Stimulated activated CD8-positive, alpha-beta memory T cell treated with anti-CD3 and anti-CD28 coated beads, Interleukin-4, amount 100 ng/mL, for 48 hours (primary cell): ENCODE measurements at regions not wholly inside any gene's neighbourhood (a gene's known extent, or its start where the extent isn't known, plus 50 kb on each side); places are given as distances from the start of the nearest gene placed in this dataset.
A peak's percentile ranks its signal among the peaks of the same experiment; 100 is the strongest.

Experiments
- DNase-seq: peaks from one replicate; pipeline ENCODE4 v3.0.0-alpha.2; 2020

- no peak for DNase-seq
Observed at GRCh38 chr1:23639460-23640095, 52.0 kb upstream of the RPL11 start.

DNA sequence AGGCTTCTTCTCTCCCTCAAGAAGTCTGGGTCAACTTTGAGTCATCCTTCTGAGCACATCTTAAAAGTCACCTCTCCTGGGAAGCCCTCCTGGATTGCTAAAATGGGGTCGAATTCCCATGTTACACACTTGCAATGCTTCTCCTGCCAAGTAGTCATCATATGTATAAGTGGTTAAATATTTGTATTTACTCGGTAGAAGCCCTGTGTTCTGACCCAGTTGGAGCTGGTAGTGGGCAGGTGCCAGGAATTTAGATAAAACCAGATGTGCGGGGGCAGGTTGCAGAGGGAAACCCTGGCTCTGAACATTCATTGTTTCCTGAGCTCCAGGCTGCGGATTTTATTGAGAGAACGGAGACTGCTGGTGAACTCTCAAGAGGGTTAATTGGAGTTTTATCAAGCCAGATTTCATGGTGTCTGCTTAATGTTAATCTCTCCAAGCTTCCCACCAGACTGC is 52.8 kb upstream of the RPL11 start:
- no peak for DNase-seq

- DNase-seq = no peak
Observed at GRCh38 chr1:23638188-23638619, 53.4 kb upstream of the RPL11 start.

GRCh38 chr1:23636009-23636408 is 55.6 kb upstream of the RPL11 start:
- DNase-seq = no peak

- peak; percentile 64 for DNase-seq
Observed at GRCh38 chr1:23634840-23635651, 56.6 kb upstream of the RPL11 start.

GRCh38 chr1:23634518-23634839 is 57.1 kb upstream of the RPL11 start:
- DNase-seq = no peak

GRCh38 chr1:23632479-23633160 is 59.0 kb upstream of the RPL11 start:
- DNase-seq = no peak

- no peak for DNase-seq
Observed at GRCh38 chr1:23629708-23630290, 61.8 kb upstream of the RPL11 start.

GRCh38 chr1:23628951-23629387 is 62.6 kb upstream of the RPL11 start:
- DNase-seq = no peak

DNA sequence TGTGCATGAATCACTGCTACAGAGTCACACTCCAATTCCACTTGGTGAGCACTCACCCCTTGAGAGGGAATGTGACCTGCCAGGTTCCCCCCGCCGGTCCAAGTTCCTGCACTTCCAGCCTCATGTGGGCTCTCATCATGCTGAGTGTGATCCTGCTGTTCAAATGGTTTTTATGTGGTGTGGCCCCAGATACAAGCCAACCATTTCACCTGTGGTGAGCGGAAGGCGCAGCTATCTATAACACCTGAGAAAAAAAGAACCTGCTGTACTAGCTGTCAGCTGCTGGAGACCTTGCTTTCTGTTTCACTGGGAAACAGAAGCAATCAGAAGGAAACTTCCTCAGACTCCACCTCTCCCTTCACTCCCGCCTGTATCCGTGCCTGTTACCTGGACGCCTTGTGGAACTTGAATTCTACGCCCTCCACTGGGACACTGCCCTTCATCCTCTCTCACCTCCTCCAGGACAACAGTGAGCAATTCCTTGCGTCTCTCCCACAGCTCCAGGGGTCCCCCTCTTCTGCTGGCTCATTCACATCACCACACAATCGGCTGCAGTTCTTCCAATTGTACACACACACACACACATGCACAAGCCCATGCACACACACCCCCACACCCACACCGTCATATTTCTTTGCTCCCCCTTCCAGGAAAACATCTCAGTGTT is 64.4 kb upstream of the RPL11 start:
- DNase-seq = no peak

- DNase-seq = no peak
Observed at GRCh38 chr1:23625929-23626535, 65.6 kb upstream of the RPL11 start.

DNA sequence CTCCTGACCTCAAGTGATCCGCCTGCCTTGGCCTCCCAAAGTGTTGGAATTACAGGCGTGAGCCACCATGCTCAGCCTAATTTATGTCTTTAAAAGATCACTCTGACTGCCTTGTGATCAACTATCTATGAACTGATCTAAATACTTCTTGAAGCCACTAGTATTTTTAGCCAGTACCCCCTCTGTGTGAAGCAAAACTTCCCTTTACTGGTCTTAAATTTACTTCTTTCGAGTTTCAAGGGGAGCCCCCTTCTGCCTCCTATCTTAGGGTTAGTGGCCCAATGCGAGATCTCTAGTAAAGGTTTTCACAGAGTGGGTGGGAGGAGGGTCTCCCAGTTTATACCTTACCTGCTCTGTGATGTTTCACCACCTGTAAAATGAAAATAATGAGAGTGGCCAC is 66.1 kb upstream of the RPL11 start:
- DNase-seq = no peak

DNA sequence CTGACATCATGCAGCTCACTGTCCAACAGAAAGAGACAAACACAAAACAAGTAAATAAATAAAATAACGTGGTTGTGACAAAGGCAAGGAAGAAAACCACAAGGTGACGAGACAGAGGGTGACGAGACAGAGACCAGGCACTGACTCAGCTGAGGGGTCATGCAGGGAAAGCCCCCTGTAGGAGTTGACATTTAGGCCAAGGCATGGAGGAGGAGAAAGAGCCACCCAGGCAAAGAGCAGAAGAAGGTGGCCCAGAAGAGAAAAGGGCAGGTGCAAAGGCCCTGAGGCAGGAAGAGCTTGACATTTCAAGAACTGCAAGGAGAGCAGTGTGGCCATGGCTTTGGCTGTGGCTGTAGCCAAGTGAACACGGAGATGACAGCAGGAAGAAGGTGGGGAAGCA is 65.1 kb upstream of the ID3 start:
- DNase-seq = peak; percentile 74

DNA sequence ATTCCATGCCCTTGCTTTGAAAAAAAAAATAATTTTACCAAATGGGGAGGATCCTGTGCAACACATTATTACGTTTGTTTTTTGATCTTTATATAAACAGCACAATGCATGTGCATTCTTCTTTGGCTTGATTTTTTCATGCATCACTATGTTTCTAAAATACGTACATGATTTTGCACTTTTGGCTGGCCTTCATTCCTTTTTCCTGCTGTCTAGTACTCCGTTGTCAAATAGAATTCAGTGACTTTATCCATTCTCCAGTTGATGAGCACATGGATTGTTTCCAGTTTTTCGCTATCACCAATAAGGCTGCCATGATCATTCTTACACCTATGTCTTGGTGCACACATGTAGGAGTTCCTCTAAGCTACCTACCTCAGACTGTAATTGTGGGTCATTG is 63.0 kb upstream of the ID3 start:
- DNase-seq = no peak

DNA sequence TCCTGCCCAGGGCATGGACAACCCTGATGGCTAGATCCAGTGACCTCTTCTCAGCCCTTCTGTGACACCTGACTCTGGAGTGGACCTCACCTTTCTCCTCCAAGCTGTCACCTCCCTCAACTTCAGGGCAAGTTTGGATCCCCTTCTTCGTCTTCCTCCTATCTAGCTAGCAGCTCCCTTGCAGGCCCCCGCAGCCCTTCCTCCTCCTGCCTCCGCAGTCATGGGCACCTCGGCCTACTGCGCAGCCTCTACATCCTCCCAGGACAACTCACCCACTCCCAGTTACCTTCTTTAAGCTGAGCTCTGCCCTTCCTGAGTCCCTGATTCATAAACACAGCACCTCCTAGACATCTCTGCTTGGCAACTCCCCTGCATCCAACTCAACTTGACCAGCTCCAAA is 61.3 kb upstream of the ID3 start:
- no peak for DNase-seq

- DNase-seq = peak; percentile 79
Observed at GRCh38 chr1:23619299-23620188, 60.2 kb upstream of the ID3 start.

DNA sequence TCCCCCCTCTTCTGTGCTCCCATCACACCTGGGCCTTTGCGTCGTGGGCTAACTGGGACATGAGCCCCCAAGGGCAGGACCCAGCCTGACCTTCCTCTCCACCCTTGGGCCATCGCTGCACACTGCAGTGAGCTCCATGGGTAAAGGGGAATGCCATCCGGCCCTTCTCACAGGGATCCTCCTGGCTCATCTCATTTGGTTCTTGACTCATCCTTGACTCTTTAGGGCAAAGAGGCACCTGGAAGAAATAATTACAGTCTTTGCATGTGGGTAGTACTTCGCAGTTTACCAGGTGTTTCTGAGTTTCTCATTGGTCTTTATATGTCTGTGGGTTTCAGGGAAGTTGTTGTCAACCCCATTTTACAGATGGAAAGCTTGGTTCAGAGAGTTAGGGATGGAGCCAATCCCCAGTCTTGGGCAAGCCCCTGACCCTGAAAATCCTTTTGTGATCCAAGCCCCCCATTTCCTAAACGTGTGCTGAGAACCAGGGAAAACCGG is 59.3 kb upstream of the ID3 start:
- DNase-seq = no peak

GRCh38 chr1:23617084-23617521 is 57.8 kb upstream of the ID3 start:
- DNase-seq = no peak

GRCh38 chr1:23616292-23616824 is 57.1 kb upstream of the ID3 start:
- no peak for DNase-seq

GRCh38 chr1:23615852-23616251 is 56.6 kb upstream of the ID3 start:
- DNase-seq = no peak

DNA sequence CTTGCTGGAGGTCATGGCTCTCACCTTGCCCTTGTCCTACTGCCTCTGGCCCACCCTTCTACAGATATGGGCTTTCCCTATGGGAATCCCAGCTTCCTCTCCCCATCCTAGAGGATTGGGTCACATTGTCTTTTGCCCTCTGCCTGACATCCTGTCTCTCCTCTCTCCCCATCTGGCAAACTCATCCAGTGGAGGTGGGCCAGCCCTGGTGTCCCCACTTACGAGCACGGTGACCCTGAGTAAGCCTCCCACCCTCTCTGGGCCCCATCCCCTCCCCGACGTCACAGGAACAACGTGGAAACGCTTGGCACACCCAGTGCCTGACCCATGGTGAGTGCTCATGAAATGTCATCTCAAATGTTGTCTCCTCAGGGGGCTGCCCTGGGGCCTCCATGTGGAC is 56.1 kb upstream of the ID3 start:
- DNase-seq = no peak
